SK-N-SH treated with all-trans-retinoic acid at 6 μM for 48 hours (cell line): ENCODE measurements at regions not wholly inside any gene's neighbourhood (a gene's known extent, or its start where the extent isn't known, plus 50 kb on each side); places are given as distances from the start of the nearest gene placed in this dataset.

ENCODE experiments used
- ATAC-seq: fragments of 200-7000 bp; cut with Tn5 transposase; 3 replicates; pipeline ENCODE4 v1.9.1; 2020; ENCODE audit warnings: mild to moderate bottlenecking, moderate library complexity
- ARNTL ChIP-seq: fragments of 450-650 bp; formaldehyde crosslinking; IDR thresholded peaks from 2 replicates; pipeline ENCODE4 v1.5.0; 2020; ENCODE audit warnings: low read depth, mild to moderate bottlenecking, moderate library complexity, borderline replicate concordance
- BACH2 ChIP-seq: fragments of 250-450 bp; sonication (Bioruptor Pico); IDR thresholded peaks from 2 replicates; pipeline ENCODE4 v1.9.0; 2021; ENCODE audit warnings: mild to moderate bottlenecking, borderline replicate concordance
- CSDC2 ChIP-seq: fragments of 250-450 bp; sonication (Bioruptor Pico); IDR thresholded peaks from 2 replicates; pipeline ENCODE4 v1.5.0; 2020; ENCODE audit warnings: mild to moderate bottlenecking, moderate library complexity
- GLIS3 ChIP-seq: fragments of 250-450 bp; sonication (Bioruptor Pico); IDR thresholded peaks from 2 replicates; pipeline ENCODE4 v1.5.0; 2020; ENCODE audit warnings: mild to moderate bottlenecking, moderate library complexity
- POU6F1 ChIP-seq: fragments of 250-450 bp; sonication (Bioruptor Pico); IDR thresholded peaks from 2 replicates; pipeline ENCODE4 v1.8.0; 2021; ENCODE audit warnings: low read depth, mild to moderate bottlenecking, moderate library complexity, borderline replicate concordance
- PPARA ChIP-seq: fragments of 250-450 bp; sonication (Bioruptor Pico); IDR thresholded peaks from 2 replicates; pipeline ENCODE4 v1.5.0; 2020; ENCODE audit warnings: mild to moderate bottlenecking, borderline replicate concordance
- SNAI2 ChIP-seq: fragments of 250-450 bp; sonication (Bioruptor Pico); IDR thresholded peaks from 2 replicates; pipeline ENCODE4 v1.5.0; 2020; ENCODE audit warnings: mild to moderate bottlenecking, moderate library complexity
- TCF4 ChIP-seq: fragments of 250-450 bp; sonication (Bioruptor Pico); IDR thresholded peaks from 2 replicates; pipeline ENCODE4 v1.8.0; 2021; ENCODE audit warnings: mild to moderate bottlenecking, moderate library complexity, borderline replicate concordance
- TOX ChIP-seq: fragments of 250-450 bp; sonication (Bioruptor Pico); IDR thresholded peaks from 2 replicates; pipeline ENCODE4 v1.8.0; 2021; ENCODE audit warnings: mild to moderate bottlenecking, moderate library complexity, borderline replicate concordance
- TSHZ2 ChIP-seq: fragments of 250-450 bp; sonication (Bioruptor Pico); IDR thresholded peaks from 2 replicates; pipeline ENCODE4 v1.5.0; 2020; ENCODE audit warnings: mild to moderate bottlenecking, moderate library complexity
- ZFP30 ChIP-seq: fragments of 450-650 bp; formaldehyde crosslinking; IDR thresholded peaks from 2 replicates; pipeline ENCODE4 v1.5.0; 2022; ENCODE audit warnings: mild to moderate bottlenecking, moderate library complexity
- ZNF565 ChIP-seq: fragments of 450-650 bp; formaldehyde crosslinking; conservative IDR thresholded peaks from 2 replicates; pipeline ENCODE4 v1.5.0; 2020; ENCODE audit warnings: low read depth, mild to moderate bottlenecking, moderate library complexity
- ZNF70 ChIP-seq: fragments of 450-650 bp; formaldehyde crosslinking; IDR thresholded peaks from 2 replicates; pipeline ENCODE4 v1.5.0; 2020; ENCODE audit warnings: mild to moderate bottlenecking, moderate library complexity
- ZNF8 ChIP-seq: fragments of 450-650 bp; formaldehyde crosslinking; IDR thresholded peaks from 2 replicates; pipeline ENCODE4 v1.5.0; 2020; ENCODE audit warnings: mild to moderate bottlenecking, moderate library complexity
- TF ChIP-seq, protein P1 (sequence below): fragments of 250-450 bp; sonication (Bioruptor Pico); IDR thresholded peaks from 2 replicates; pipeline ENCODE4 v1.8.0; 2020; ENCODE audit warnings: mild to moderate bottlenecking, moderate library complexity, borderline replicate concordance
- TF ChIP-seq, protein P2 (sequence below): fragments of 250-450 bp; sonication (Bioruptor Pico); IDR thresholded peaks from 2 replicates; pipeline ENCODE4 v1.5.1; 2021; ENCODE audit warnings: mild to moderate bottlenecking, moderate library complexity
- TF ChIP-seq, protein P3 (sequence below): fragments of 250-450 bp; sonication (Bioruptor Pico); IDR thresholded peaks from 2 replicates; pipeline ENCODE4 v1.5.1; 2020; ENCODE audit warnings: low read depth, mild to moderate bottlenecking, moderate library complexity

DNA sequence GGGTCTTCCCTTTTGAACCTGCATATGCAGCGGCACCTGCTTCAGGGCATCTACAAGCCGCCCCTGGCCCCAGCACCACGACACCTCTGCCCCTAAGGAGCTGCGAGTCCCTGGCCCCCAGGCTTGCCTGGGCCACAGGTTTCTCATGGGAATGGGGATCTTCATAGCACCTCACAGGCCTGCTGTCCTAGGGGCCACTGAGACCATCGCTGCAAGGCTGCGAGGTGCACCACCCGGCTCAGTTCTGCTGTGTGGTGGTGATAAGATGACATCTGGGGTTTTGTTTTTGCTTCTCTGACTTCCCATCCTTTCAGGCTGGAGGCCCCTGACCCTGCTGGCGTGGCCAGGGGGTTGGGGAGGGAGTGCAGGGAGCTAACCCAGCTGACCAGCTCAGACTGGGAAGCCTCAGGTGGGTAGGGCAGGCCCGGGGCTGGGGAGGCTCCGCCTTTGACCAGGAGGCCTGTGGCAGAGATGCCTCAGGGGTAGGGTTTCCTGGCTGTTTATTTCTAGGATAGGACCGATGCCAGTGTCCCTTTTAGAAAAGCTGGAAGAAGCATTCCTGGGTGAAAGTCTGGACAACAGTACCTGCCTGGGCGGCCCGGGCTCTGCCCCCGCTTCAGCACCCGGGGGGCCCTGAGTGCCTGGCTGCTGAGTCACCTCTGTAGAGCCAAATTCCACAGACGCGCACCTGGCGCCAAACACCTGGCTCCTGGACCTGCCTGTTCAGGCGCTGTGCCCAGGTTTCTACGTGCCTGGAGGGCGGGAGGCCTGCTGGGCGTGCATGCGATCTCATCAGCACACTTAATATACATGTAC is 264.7 kb downstream of the DLL1 start:
- ATAC-seq = no peak
- TF ChIP-seq TSHZ2 (CRISPR knock-in tag) (no peak), ARNTL (CRISPR knock-in tag) (no peak), GLIS3 (CRISPR knock-in tag) (no peak), TCF4 (CRISPR knock-in tag) (no peak)
- TF ChIP-seq, all 23 proteins: peak for 0

DNA sequence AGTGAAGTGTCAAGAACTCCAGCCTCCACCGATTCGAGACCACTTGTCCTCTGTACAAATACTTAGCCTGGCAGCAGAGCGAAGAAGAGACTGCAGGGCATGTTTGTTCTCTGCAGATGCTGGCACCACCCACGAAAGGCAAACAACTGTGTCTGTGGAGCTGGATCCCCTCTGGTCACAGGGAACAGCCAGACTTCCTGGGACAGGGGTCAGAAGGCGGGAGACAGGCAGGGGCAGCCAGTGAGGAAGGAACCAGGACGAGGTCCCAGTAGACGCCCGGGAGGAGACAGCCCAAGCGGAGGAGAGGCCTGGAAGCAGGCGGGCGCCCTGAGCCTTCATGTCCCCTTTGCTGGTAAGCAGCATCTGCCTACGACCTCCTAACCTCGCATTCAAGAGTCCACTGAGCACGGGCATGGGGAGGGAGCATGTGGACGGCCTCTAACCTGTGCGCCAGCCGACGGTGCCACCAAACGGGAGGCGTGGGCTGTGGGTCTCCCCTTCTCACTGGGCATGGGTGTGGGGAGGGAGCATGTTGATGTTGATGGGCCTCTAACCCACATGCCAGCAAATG is 265.5 kb downstream of the DLL1 start:
- no peak for ATAC-seq
- TF ChIP-seq, protein P1, sequence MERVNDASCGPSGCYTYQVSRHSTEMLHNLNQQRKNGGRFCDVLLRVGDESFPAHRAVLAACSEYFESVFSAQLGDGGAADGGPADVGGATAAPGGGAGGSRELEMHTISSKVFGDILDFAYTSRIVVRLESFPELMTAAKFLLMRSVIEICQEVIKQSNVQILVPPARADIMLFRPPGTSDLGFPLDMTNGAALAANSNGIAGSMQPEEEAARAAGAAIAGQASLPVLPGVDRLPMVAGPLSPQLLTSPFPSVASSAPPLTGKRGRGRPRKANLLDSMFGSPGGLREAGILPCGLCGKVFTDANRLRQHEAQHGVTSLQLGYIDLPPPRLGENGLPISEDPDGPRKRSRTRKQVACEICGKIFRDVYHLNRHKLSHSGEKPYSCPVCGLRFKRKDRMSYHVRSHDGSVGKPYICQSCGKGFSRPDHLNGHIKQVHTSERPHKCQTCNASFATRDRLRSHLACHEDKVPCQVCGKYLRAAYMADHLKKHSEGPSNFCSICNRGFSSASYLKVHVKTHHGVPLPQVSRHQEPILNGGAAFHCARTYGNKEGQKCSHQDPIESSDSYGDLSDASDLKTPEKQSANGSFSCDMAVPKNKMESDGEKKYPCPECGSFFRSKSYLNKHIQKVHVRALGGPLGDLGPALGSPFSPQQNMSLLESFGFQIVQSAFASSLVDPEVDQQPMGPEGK (CRISPR knock-in tag) = no peak
- TF ChIP-seq SNAI2 (CRISPR knock-in tag) (no peak), TCF4 (CRISPR knock-in tag) (no peak), ZNF8 (CRISPR knock-in tag) (no peak), POU6F1 (CRISPR knock-in tag) (no peak), PPARA (CRISPR knock-in tag) (no peak), BACH2 (no peak)
- TF ChIP-seq, protein P2, sequence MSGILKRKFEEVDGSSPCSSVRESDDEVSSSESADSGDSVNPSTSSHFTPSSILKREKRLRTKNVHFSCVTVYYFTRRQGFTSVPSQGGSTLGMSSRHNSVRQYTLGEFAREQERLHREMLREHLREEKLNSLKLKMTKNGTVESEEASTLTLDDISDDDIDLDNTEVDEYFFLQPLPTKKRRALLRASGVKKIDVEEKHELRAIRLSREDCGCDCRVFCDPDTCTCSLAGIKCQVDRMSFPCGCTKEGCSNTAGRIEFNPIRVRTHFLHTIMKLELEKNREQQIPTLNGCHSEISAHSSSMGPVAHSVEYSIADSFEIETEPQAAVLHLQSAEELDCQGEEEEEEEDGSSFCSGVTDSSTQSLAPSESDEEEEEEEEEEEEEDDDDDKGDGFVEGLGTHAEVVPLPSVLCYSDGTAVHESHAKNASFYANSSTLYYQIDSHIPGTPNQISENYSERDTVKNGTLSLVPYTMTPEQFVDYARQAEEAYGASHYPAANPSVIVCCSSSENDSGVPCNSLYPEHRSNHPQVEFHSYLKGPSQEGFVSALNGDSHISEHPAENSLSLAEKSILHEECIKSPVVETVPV = no peak

- peak; percentile 25; the same call in 1 of the 3 replicates for ATAC-seq
- no peak for TF ChIP-seq TOX (CRISPR knock-in tag)
- TF ChIP-seq TCF4 (CRISPR knock-in tag) = peak; percentile 92
Observed at GRCh38 chr6:170024940-170025339, 265.9 kb downstream of the DLL1 start.

GRCh38 chr6:170023620-170024521 is 267.0 kb downstream of the DLL1 start:
- ATAC-seq = no peak
- TF ChIP-seq TSHZ2 (CRISPR knock-in tag) (no peak), TCF4 (CRISPR knock-in tag) (no peak), CSDC2 (CRISPR knock-in tag) (no peak), ZFP30 (no peak), ARNTL (CRISPR knock-in tag) (no peak), TOX (CRISPR knock-in tag) (no peak), ZNF565 (CRISPR knock-in tag) (no peak), BACH2 (no peak), ZNF70 (CRISPR knock-in tag) (no peak)
- TF ChIP-seq, protein P1 (CRISPR knock-in tag) = no peak
- TF ChIP-seq, protein P3, sequence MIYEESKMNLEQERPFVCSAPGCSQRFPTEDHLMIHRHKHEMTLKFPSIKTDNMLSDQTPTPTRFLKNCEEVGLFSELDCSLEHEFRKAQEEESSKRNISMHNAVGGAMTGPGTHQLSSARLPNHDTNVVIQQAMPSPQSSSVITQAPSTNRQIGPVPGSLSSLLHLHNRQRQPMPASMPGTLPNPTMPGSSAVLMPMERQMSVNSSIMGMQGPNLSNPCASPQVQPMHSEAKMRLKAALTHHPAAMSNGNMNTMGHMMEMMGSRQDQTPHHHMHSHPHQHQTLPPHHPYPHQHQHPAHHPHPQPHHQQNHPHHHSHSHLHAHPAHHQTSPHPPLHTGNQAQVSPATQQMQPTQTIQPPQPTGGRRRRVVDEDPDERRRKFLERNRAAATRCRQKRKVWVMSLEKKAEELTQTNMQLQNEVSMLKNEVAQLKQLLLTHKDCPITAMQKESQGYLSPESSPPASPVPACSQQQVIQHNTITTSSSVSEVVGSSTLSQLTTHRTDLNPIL = no peak
